ENCODE measurements at regions not wholly inside any gene's neighbourhood (a gene's known extent, or its start where the extent isn't known, plus 50 kb on each side); places are given as distances from the start of the nearest gene placed in this dataset.

DNA sequence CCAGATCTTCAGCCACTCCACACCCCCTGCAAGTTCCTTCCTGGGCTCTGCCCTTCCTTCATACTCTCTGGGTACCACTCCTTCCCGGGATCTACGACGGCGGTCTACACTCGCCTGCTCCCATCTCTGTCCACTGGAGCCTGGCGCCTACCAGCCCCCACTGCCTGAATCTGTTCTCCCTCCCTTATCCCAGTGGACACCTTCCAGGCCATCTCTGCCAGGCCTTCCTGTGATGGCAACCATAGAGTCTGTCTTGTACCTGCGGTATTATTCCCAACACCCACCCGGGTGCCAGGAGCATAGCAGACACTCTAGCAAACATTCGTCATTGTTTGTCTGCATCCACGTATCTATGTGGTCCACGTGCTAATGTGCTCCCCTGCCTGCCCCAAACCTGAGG lies 140.9 kb downstream of the ZFP36L2 start:
- Histone ChIP-seq H3K9me3 (peaks cover 3% of the 10 kb centered on the region), H3K36me3 (ENCODE audit: low read depth) (no peaks in the 10 kb centered on the region), H3K4me3 (no peak overlapping the region), H3K4me1 (ENCODE audit: low read depth) (peaks cover 12% of the 10 kb centered on the region)
- ATAC-seq = no peak
- DNase-seq = no peak
- intact Hi-C loops (cut with DNase I, micrococcal nuclease) = no loop called here
- TF ChIP-seq, protein P1, sequence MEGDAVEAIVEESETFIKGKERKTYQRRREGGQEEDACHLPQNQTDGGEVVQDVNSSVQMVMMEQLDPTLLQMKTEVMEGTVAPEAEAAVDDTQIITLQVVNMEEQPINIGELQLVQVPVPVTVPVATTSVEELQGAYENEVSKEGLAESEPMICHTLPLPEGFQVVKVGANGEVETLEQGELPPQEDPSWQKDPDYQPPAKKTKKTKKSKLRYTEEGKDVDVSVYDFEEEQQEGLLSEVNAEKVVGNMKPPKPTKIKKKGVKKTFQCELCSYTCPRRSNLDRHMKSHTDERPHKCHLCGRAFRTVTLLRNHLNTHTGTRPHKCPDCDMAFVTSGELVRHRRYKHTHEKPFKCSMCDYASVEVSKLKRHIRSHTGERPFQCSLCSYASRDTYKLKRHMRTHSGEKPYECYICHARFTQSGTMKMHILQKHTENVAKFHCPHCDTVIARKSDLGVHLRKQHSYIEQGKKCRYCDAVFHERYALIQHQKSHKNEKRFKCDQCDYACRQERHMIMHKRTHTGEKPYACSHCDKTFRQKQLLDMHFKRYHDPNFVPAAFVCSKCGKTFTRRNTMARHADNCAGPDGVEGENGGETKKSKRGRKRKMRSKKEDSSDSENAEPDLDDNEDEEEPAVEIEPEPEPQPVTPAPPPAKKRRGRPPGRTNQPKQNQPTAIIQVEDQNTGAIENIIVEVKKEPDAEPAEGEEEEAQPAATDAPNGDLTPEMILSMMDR (IDR thresholded peaks at IDR 0.05) = no peak

DNA sequence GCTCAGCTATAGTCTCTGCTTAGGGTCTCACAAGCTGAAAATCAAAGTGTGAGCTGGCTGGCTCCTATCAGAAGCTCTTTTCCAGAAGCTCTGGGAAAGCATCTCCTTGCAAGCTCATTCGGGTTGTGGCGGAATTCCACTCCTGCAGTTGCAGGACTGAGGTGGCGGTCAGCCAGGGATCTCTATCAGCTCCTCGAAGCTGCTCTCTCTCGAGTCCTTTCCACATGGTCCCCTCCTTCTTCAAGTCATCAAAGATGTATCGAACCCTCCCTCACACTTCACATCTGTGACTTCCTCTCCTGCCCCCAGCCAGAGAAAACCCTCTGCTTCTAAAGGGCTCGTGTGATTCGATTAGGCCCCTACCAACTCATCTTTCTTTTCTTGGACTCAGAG lies 141.7 kb downstream of the ZFP36L2 start:
- Histone ChIP-seq H3K4me3 (no peak overlapping the region), H3K9me3 (no peaks in the 10 kb centered on the region), H3K36me3 (ENCODE audit: low read depth) (no peaks in the 10 kb centered on the region), H3K4me1 (ENCODE audit: low read depth) (peaks cover 12% of the 10 kb centered on the region)
- intact Hi-C loops (cut with DNase I, micrococcal nuclease) = no loop called here
- TF ChIP-seq, protein P1 (IDR thresholded peaks at IDR 0.05) = no peak
- no peak for ATAC-seq
- no peak for DNase-seq

DNA sequence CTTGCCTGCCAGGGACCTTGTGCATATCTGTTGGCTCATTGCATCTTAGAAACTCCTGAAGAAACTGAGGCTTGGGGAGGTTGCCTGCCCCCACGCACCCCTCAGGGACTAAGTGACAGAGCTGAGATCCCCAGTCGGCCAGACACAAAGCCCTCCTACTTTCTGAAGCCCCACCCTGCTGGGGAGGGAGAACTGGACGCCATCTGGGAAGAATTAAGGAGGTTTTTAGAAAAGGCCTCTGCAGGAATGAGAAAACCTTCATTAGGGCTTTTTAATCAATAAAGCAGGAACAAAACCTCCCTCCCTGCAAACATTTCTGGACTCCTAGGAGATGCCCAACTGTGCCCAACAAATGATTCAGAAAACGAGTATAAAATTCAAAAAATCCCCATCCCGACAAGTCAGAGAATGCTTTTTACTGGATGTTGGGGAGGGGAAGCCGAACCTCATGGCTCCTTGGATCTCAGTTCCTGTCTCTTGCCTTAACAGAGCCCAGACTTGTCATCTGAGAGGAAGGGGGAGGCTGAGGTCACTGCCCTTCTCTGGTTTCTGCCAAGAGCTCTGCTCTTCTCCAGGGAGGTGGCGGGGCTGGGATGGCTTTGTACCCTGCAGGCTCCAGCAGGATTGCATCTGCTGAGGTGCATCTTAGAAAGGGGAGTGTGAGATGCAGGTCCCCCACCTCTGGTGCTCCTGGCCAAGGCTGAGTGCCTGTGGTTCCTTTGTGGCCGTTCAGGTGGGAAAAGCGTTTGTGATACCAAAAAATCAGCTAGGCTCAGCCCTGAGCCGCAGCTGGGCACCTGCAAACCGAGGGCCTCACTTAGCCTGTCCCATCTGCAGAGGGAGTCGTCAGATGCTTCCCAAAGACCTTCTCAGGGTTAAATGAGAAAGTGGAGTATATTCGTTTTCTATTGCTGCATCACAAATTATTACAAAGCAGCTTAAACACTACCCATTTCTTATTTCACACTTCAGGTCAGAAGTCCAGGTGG lies 142.4 kb downstream of the ZFP36L2 start:
- Histone ChIP-seq H3K36me3 (ENCODE audit: low read depth) (no peaks in the 10 kb centered on the region), H3K9me3 (no peaks in the 10 kb centered on the region), H3K4me1 (ENCODE audit: low read depth) (peaks cover 12% of the 10 kb centered on the region), H3K4me3 (no peak overlapping the region)
- ATAC-seq (peak; percentile 5), DNase-seq (peak in 1 of 3 donors; percentile 43)
- intact Hi-C loops (cut with DNase I, micrococcal nuclease) = no loop called here
- TF ChIP-seq, protein P1 (IDR thresholded peaks at IDR 0.05) = no peak

DNA sequence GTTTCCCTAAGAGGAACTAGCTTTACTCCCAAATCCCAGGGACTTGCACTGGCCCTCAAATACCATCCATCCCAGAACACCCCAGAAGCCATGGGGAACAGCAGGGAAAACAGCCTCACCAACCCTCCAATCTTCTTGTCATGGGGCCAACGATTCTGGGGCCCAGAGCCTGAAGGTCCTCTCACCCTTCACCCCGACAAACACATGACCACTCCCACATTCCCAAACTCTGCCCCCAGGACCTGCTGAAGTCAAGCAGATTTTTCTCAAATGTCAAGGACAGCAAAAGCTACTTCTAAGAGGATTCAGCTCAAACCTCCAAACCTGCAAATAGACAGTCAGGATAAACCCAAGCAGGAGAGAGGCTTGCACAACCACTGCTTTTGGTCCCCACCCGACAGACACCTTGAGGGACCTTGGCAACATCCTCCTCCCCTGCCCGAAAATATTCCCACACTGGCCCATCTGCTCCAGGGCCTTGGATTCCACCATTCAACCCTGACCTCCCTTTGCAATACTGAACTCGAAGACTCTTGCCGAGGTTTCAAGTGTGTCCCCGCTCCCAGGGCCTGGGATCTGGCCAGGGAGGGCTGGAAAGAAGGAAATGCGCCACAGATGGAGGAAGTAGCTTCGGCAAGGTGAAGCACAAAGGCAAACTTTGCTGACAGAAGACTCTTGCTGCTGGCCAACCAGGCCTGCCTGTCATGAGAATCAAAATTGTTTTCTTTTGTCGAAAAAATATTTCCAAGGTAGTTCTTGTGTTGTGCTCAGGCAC lies 143.3 kb downstream of the ZFP36L2 start:
- DNase-seq (no peak), ATAC-seq (no peak)
- Histone ChIP-seq H3K36me3 (ENCODE audit: low read depth) (no peaks in the 10 kb centered on the region), H3K9me3 (no peaks in the 10 kb centered on the region), H3K4me1 (ENCODE audit: low read depth) (peaks cover 12% of the 10 kb centered on the region), H3K4me3 (no peak overlapping the region)
- TF ChIP-seq, protein P1 (IDR thresholded peaks at IDR 0.05) = no peak
- intact Hi-C loops (cut with DNase I, micrococcal nuclease) = no loop called here

DNA sequence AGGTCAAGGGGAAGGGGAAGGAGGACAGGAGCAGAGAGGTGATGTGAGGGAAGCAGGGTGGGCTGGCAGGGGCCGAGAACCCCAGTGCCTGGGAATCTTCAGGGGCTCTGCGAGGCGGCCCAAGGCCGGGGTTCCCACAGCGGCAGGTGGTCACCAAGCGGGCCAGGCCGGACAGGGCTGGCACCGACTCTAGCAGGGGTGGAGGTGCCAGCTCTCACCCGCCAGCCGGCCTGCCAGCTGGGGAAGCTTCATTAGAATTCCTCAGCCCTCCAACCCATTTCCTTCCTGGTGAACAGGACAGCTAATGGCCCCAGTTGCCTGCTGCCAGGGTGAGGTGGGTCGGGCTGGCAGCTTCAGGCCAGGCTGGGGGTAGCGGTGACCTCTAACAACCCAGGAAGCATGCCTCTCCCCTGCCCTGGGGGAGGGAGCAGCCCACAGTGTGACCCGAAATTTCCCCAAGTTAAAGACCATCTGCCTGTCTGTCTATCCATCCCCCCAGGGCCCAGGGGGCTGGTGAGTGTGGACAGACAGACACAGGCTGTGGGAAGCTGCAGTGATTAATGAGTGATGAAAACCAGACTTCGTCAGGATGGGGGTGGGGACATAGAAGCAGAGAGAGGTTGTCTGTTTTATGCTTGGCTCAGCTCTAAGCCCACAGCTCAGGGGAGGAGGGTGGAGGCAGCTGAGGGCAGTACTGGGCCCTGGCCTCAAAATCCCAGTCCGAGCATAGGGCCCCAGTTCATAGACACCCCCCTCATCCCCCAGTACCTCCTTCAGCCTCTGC lies 144.1 kb downstream of the ZFP36L2 start:
- no peaks in the 10 kb centered on the region for H3K9me3 ChIP-seq
- DNase-seq (no peak), ATAC-seq (peak; percentile 28)
- intact Hi-C loops (cut with DNase I, micrococcal nuclease) = no loop called here
- peaks cover 12% of the 10 kb centered on the region for H3K4me1 ChIP-seq (ENCODE audit: low read depth)
- no peaks in the 10 kb centered on the region for H3K36me3 ChIP-seq (ENCODE audit: low read depth)
- TF ChIP-seq, protein P1 (IDR thresholded peaks at IDR 0.05) = no peak
- no peak overlapping the region for H3K4me3 ChIP-seq
